VCaP (cell line): ENCODE measurements at regions not wholly inside any gene's neighbourhood (a gene's known extent, or its start where the extent isn't known, plus 50 kb on each side); places are given as distances from the start of the nearest gene placed in this dataset.

Source experiments
- H3K27ac ChIP-seq: fragments of 450-650 bp; 2 replicates; pipeline ENCODE4 v1.5.1; 2017
- TF ChIP-seq, protein P1 (sequence below): fragments of 450-650 bp; conservative IDR thresholded peaks from 2 replicates; pipeline ENCODE4 v1.5.1; 2017; ENCODE audit warnings: mild to moderate bottlenecking, moderate library complexity

DNA sequence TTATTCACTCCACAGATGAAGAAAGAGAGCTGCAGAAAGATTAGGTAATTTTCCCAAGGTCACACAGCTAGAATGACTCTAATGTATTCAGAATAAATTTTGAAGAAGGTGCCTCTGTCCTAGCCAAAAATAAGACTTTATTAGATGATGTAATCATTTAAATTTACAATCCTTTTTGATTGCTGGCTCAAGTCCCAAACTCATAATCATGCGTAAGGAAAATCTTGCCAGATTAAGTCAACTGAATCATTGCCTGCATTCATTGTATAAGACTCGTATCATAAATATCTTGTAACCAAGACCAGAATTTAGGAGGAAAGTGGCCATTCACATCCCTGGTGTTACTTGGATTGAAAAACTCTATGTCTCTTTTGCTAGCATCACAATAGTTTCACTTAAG is 53.1 kb upstream of the STK39 start:
- no peak overlapping the region for H3K27ac ChIP-seq
- TF ChIP-seq, protein P1, sequence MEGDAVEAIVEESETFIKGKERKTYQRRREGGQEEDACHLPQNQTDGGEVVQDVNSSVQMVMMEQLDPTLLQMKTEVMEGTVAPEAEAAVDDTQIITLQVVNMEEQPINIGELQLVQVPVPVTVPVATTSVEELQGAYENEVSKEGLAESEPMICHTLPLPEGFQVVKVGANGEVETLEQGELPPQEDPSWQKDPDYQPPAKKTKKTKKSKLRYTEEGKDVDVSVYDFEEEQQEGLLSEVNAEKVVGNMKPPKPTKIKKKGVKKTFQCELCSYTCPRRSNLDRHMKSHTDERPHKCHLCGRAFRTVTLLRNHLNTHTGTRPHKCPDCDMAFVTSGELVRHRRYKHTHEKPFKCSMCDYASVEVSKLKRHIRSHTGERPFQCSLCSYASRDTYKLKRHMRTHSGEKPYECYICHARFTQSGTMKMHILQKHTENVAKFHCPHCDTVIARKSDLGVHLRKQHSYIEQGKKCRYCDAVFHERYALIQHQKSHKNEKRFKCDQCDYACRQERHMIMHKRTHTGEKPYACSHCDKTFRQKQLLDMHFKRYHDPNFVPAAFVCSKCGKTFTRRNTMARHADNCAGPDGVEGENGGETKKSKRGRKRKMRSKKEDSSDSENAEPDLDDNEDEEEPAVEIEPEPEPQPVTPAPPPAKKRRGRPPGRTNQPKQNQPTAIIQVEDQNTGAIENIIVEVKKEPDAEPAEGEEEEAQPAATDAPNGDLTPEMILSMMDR, result no peak

DNA sequence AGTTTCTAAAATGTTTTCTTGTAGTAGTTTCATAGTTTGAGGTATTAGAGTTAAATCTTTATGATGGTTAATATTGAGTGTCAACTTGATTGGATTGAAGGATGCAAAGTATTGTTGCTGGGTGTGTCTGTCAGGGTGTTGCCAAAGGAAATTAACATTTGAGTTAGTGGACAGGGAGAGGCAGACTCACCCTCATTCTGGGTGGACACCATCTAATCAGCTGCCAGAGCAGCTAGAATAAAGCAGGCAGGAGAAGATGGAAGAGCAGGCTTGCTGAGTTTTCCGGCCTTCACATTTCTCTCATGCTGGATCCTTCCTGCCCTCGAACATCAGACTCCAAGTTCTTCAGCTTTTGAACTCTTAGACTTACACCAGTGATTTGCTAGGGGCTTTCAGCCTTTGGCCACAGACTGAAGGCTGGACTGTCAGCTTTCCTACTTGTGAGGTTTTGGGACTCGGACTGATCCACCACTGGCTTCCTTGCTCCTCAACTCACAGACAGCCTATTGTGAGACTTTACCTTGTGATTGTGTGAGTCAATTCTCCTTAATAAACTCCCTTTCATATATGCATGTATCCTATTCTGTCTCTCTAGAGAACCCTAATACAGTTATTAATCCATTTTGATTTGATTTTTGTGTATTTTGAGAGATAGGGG is 56.8 kb upstream of the STK39 start:
- no peak overlapping the region for H3K27ac ChIP-seq
- TF ChIP-seq, protein P1, result no peak

DNA sequence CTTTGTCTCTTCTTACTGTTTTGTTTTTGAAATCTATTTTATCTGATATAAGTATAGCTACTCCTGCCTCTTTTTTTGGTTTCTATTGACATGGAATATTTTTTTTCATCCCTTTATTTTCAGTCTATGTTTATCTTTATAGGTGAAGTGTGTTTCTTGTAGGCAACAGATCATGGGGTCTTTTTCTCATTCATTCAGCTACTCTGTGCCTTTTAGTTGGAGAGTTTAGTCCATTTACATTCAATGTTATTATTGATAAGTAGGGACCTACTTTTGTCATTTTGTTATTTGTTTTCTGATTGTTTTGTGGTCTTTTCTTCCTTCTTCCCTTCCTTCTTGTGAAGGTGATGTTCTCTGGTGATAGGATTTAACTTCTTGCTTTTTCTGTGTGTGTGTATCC is 60.0 kb upstream of the STK39 start:
- TF ChIP-seq, protein P1, result no peak
- H3K27ac ChIP-seq, result no peak overlapping the region

DNA sequence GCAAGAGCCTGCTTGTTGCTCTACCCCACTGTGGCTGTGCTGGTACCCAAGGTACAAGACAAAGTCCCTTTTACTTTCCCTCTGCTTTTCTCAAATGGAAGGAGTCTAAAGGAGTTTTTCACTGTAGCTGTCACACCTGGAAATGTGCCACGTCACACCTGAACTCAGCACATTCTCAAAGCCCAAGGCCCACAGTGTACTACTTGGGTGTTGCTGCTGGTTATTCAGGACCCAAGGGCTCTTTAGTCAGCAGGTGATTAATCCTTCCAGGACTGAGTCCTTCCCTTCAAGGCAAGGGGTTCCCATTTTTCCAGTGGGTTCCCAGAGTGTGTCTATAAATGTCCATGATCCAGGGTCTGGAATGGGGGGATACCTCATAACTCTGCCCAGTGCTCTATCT is 63.2 kb upstream of the STK39 start:
- TF ChIP-seq, protein P1, result no peak
- H3K27ac ChIP-seq, result no peak overlapping the region

DNA sequence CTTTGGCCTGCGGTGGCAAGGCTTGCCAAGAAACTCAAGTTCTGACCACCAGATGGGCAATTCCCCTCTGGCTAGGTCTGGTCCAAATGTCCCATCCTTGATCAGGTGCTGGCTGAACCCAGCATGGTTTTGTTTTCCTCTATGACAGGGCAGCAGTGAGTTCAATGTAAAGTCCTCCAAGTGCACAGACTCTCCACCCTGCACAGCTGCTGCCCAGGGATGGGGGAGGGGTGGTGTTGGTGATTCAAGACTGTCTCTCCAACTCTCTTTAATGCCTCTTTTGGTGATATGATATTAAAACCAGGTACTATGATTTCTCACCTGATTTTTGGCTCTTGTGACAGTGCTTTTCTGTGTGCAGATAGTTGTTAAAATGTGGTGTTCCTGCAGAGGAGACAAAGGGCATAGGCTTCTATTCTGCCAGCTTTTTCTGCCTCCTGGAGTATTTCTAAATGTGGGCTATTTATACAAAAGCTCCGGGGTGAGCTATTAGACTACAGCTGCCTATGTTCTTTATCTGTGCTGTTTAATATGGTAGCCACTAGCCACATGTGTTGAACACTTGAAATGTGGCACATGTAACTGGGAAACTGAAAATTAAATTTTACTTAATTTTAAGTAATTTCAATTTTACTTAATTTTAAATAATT is 64.0 kb upstream of the STK39 start:
- H3K27ac ChIP-seq, result no peak overlapping the region
- TF ChIP-seq, protein P1, result no peak

DNA sequence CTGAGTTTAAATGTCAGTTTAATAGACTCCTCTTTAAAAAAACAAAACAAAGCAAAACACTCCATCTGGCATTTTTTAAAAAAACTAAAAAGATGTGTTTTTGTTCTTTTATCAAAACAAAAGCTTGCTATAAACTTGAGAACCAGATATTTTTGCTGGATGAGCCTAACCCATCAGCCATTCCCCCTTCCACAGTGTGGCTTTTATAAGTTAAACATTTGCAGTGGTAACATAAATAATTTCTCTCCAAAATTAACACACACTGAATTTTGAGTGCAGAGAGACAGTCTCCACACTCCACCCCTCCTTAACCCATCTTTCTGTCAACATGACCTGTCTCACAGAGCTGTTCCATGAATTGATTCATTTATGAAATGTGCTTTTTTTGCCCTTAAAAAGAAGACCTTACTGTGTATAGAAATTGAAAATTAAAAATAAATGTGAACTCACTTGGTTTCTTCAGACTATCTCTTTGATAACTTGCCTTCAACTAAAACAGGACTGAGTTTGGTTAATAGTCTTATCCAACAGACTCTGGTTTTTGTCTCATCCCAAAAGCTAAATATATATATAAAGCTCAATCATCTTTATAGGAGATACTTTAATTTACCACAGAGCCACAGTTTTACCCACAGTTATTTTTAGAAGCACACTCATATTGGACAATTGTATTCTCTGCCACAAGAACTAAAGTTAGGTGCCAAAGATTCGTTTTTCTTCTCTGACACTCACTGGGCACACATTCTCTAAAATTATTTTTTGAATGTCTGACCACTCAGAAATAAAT is 64.8 kb upstream of the STK39 start:
- H3K27ac ChIP-seq, result no peak overlapping the region

DNA sequence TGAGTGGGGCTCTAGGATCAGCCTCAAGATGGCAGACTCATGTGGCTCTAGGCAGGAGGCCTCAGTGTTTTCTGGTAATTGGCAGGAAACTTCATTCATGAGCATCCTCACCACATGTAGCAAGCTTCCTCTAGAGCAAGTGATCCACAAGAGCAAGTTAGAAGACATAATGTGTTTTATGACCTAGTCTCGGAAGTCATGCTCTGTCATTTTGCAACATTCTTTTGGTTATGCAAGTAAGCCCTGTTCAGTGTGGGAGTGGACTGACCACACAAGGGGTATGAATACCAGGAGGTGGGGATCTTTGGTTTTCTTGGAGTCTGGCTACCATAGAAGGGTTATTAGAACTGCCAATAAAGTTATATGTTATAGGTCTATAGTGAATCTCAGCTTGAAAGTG is 66.8 kb upstream of the STK39 start:
- TF ChIP-seq, protein P1, result no peak
- no peak overlapping the region for H3K27ac ChIP-seq

More for the DNA sequence above, 64.8 kb upstream of the STK39 start:
- TF ChIP-seq, protein P1, result no peak
